HEK293 (cell line): ENCODE measurements at regions not wholly inside any gene's neighbourhood (a gene's known extent, or its start where the extent isn't known, plus 50 kb on each side); places are given as distances from the start of the nearest gene placed in this dataset.
"Not testable (repeated sequence)": the region's sequence is repeated elsewhere in the genome, so short reads cannot be mapped to it uniquely, and the experiment has no call there.

Experiments used
- CTCF ChIA-PET: fragments of 350-600 bp; formaldehyde crosslinking; extraction: SDS; loops from one replicate; lab custom pipeline; 2021; ENCODE audit warnings: antibody characterized with exemption; lab: Yijun Ruan, JAX
- POLR2A ChIA-PET: fragments of 300-600 bp; formaldehyde crosslinking; extraction: SDS; loops from one replicate; lab custom pipeline; 2020; ENCODE audit warnings: antibody characterized with exemption, inconsistent platforms; lab: Yijun Ruan, JAX
- H3K27ac ChIP-seq: fragments of 200-500 bp; sonication (Bioruptor generic); 2 replicates; pipeline ENCODE4 v1.5.1; 2014; ENCODE audit warnings: low read depth, low read length, control low read depth, inconsistent platforms; ENCODE audit errors: extremely low read depth
- H3K36me3 ChIP-seq, 2 experiments: fragments of 200-500 bp in 1 of 2; sonication (Bioruptor generic) in 1 of 2; 1 replicate in 1 of 2; 2 replicates in 1 of 2; pipeline ENCODE4 v1.5.1; 2014 to 2017; ENCODE audit warnings: inconsistent platforms in 2 of 2, low read length in 2 of 2; ENCODE audit not compliant: control insufficient read depth in 2 of 2, insufficient read depth in 1 of 2
- H3K4me1 ChIP-seq: fragments of 200-500 bp; sonication (Bioruptor generic); 2 replicates; pipeline ENCODE4 v1.5.1; 2014; ENCODE audit warnings: mild to moderate bottlenecking, low read length, inconsistent platforms; ENCODE audit not compliant: control insufficient read depth, insufficient read depth
- H3K4me3 ChIP-seq: 2 replicates; pipeline ENCODE4 v1.5.1; 2011; ENCODE audit warnings: low read depth, mild to moderate bottlenecking, control low read depth, low read length, moderate library complexity
- H3K9me3 ChIP-seq: fragments of 200-500 bp; sonication (Bioruptor generic); 2 replicates; pipeline ENCODE4 v1.5.1; 2014; ENCODE audit warnings: low read depth, low read length, inconsistent platforms; ENCODE audit not compliant: control insufficient read depth, insufficient read depth
- GLIS1 ChIP-seq: fragments of 450-650 bp; formaldehyde crosslinking; IDR thresholded peaks from 2 replicates; pipeline ENCODE4 v1.5.1; 2016; ENCODE audit warnings: missing biosample characterization, missing genetic modification characterization
- PRDM1 ChIP-seq: fragments of 450-650 bp; formaldehyde crosslinking; IDR thresholded peaks from 2 replicates; pipeline ENCODE4; 2016; ENCODE audit warnings: missing biosample characterization, missing genetic modification characterization
- RBAK ChIP-seq: fragments of 450-650 bp; formaldehyde crosslinking; IDR thresholded peaks from 2 replicates; pipeline ENCODE4 v1.5.1; 2016; ENCODE audit warnings: missing biosample characterization, missing genetic modification characterization
- SP3 ChIP-seq: fragments of 450-650 bp; formaldehyde crosslinking; IDR thresholded peaks from 2 replicates; pipeline ENCODE4 v1.5.1; 2016; ENCODE audit warnings: missing biosample characterization, missing genetic modification characterization
- YY1 ChIP-seq: fragments of 450-650 bp; formaldehyde crosslinking; IDR thresholded peaks from 2 replicates; pipeline ENCODE4 v1.5.1; 2018; ENCODE audit warnings: missing biosample characterization, missing genetic modification characterization
- ZNF146 ChIP-seq: fragments of 450-650 bp; formaldehyde crosslinking; IDR thresholded peaks from 2 replicates; pipeline ENCODE4 v1.5.1; 2016; ENCODE audit warnings: missing biosample characterization, missing genetic modification characterization
- ZNF174 ChIP-seq: fragments of 450-650 bp; formaldehyde crosslinking; IDR thresholded peaks from 2 replicates; pipeline ENCODE4 v1.5.0; 2017; ENCODE audit warnings: missing biosample characterization, mild to moderate bottlenecking, missing genetic modification characterization
- ZNF175 ChIP-seq: fragments of 450-650 bp; formaldehyde crosslinking; IDR thresholded peaks from 2 replicates; pipeline ENCODE4 v1.5.1; 2016; ENCODE audit warnings: missing biosample characterization, missing genetic modification characterization
- ZNF19 ChIP-seq: fragments of 450-650 bp; formaldehyde crosslinking; IDR thresholded peaks from 2 replicates; pipeline ENCODE4; 2016; ENCODE audit warnings: missing biosample characterization, missing genetic modification characterization, low read depth
- ZNF223 ChIP-seq: fragments of 450-650 bp; formaldehyde crosslinking; IDR thresholded peaks from 2 replicates; pipeline ENCODE4 v1.5.1; 2016; ENCODE audit warnings: missing biosample characterization, missing genetic modification characterization
- ZNF24 ChIP-seq: fragments of 450-650 bp; formaldehyde crosslinking; IDR thresholded peaks from 2 replicates; pipeline ENCODE4 v1.5.1; 2016; ENCODE audit warnings: missing biosample characterization, missing genetic modification characterization
- ZNF350 ChIP-seq: fragments of 450-650 bp; formaldehyde crosslinking; IDR thresholded peaks from 2 replicates; pipeline ENCODE4 v1.5.0; 2017; ENCODE audit warnings: missing biosample characterization, mild to moderate bottlenecking, missing genetic modification characterization
- ZNF404 ChIP-seq: fragments of 450-650 bp; formaldehyde crosslinking; IDR thresholded peaks from 2 replicates; pipeline ENCODE4 v1.5.1; 2017; ENCODE audit warnings: missing biosample characterization, missing genetic modification characterization
- ZNF514 ChIP-seq: fragments of 450-650 bp; formaldehyde crosslinking; IDR thresholded peaks from 2 replicates; pipeline ENCODE4 v1.5.1; 2016; ENCODE audit warnings: missing biosample characterization, missing genetic modification characterization
- ZNF529 ChIP-seq: fragments of 450-650 bp; formaldehyde crosslinking; IDR thresholded peaks from 2 replicates; pipeline ENCODE4 v1.5.1; 2017; ENCODE audit warnings: missing genetic modification characterization, missing biosample characterization; ENCODE audit not compliant: insufficient replicate concordance
- ZNF596 ChIP-seq: fragments of 450-650 bp; IDR thresholded peaks from 2 replicates; pipeline ENCODE4 v1.5.0; 2018; ENCODE audit warnings: missing biosample characterization, mild to moderate bottlenecking, missing genetic modification characterization, moderate library complexity
- ZNF664 ChIP-seq: fragments of 450-650 bp; formaldehyde crosslinking; IDR thresholded peaks from 2 replicates; pipeline ENCODE4 v1.5.1; 2016; ENCODE audit warnings: missing biosample characterization, missing genetic modification characterization
- ZNF843 ChIP-seq: fragments of 450-650 bp; formaldehyde crosslinking; IDR thresholded peaks from 2 replicates; pipeline ENCODE4 v1.5.1; 2016; ENCODE audit warnings: missing biosample characterization, missing genetic modification characterization
- TF ChIP-seq, protein P1 (sequence below): fragments of 450-650 bp; formaldehyde crosslinking; IDR thresholded peaks from 2 replicates; pipeline ENCODE4 v1.5.1; 2016; ENCODE audit warnings: missing biosample characterization, missing genetic modification characterization
- TF ChIP-seq, protein P2 (sequence below): fragments of 450-650 bp; formaldehyde crosslinking; IDR thresholded peaks from 2 replicates; pipeline ENCODE4 v1.5.1; 2016; ENCODE audit warnings: missing biosample characterization, missing genetic modification characterization
- TF ChIP-seq, protein P3 (sequence below): fragments of 450-650 bp; formaldehyde crosslinking; IDR thresholded peaks from 2 replicates; pipeline ENCODE4 v1.5.1; 2016; ENCODE audit warnings: missing biosample characterization, missing genetic modification characterization
- TF ChIP-seq, protein P4 (sequence below): fragments of 450-650 bp; formaldehyde crosslinking; IDR thresholded peaks from 2 replicates; pipeline ENCODE4 v1.5.1; 2016; ENCODE audit warnings: missing biosample characterization, missing genetic modification characterization
- TF ChIP-seq, protein P5 (sequence below): sonication (generic); formaldehyde crosslinking; IDR thresholded peaks from 2 replicates; pipeline ENCODE4 v1.8.1; 2022; ENCODE audit warnings: mild to moderate bottlenecking, moderate library complexity, missing genetic modification reagents
- TF ChIP-seq, protein P6 (sequence below): fragments of 450-650 bp; IDR thresholded peaks from 2 replicates; pipeline ENCODE4 v1.5.1; 2018; ENCODE audit warnings: missing biosample characterization, missing genetic modification characterization

DNA sequence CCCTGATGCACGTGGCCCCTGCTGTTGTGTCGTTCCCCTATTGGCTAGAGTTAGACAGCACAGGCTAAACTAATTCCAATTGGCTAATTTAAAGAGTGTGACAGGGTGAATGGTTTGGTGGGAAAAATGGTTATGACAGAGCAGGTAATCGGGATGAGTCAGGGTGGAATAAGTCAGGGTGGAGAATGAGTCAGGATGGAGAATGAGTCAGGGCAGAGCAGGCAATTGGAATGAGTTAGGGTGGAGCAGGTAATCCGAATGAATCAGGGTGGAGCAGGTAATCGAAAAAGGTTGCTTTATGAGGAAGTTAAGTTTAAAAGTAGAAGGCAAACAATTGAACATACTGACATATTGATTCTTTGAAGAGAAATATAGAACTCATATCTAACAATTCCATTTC is 89.0 kb upstream of the HGF start:
- H3K36me3 ChIP-seq, POLR2A ChIA-PET, H3K9me3 ChIP-seq, H3K27ac ChIP-seq, CTCF ChIA-PET, H3K4me3 ChIP-seq, H3K4me1 ChIP-seq: not testable (repeated sequence)
- TF ChIP-seq, protein P1, sequence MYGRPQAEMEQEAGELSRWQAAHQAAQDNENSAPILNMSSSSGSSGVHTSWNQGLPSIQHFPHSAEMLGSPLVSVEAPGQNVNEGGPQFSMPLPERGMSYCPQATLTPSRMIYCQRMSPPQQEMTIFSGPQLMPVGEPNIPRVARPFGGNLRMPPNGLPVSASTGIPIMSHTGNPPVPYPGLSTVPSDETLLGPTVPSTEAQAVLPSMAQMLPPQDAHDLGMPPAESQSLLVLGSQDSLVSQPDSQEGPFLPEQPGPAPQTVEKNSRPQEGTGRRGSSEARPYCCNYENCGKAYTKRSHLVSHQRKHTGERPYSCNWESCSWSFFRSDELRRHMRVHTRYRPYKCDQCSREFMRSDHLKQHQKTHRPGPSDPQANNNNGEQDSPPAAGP (tag by site-specific recombination): 0 out of 2 replicates have a peak, but pooled peaks have one; percentile 25
- peak; percentile 93 for TF ChIP-seq ZNF223
- 0 out of 2 replicates have a peak, but pooled peaks have one; percentile 14 for TF ChIP-seq RBAK (tag by site-specific recombination)
- 0 out of 2 replicates have a peak, but pooled peaks have one; percentile 32 for TF ChIP-seq SP3 (tag by site-specific recombination)

DNA sequence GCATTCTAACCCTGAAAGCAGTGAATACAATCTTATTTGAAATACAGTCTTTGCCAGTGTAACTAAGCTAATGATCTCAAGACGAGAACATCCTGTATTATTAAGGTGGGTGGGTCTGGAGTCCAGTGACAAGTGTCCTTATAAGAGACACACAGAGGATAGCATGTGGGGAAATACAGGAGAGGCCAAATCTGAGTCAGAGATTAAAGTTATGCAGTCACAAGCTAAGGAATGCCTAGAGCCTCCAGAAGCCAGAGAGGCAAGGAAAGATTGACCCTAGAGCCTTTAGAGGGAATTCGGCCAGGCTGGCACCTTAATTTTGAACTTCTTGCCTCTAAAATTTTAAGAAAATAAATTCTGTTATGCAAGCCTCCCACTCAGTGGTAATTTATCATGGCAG is 87.5 kb upstream of the HGF start:
- no peak overlapping the region for H3K27ac ChIP-seq
- no peaks in the 10 kb centered on the region for H3K36me3 ChIP-seq
- H3K4me3 ChIP-seq: no peak overlapping the region
- no peaks in the 10 kb centered on the region for H3K9me3 ChIP-seq
- TF ChIP-seq, protein P2, sequence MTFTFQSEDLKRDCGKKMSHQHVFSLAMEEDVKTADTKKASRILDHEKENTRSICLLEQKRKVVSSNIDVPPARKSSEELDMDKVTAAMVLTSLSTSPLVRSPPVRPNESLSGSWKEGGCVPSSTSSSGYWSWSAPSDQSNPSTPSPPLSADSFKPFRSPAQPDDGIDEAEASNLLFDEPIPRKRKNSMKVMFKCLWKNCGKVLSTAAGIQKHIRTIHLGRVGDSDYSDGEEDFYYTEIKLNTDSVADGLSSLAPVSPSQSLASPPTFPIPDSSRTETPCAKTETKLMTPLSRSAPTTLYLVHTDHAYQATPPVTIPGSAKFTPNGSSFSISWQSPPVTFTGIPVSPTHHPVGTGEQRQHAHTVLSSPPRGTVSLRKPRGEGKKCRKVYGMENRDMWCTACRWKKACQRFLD (tag by site-specific recombination): no peak
- no peak for TF ChIP-seq PRDM1 (tag by site-specific recombination)
- TF ChIP-seq, protein P3, sequence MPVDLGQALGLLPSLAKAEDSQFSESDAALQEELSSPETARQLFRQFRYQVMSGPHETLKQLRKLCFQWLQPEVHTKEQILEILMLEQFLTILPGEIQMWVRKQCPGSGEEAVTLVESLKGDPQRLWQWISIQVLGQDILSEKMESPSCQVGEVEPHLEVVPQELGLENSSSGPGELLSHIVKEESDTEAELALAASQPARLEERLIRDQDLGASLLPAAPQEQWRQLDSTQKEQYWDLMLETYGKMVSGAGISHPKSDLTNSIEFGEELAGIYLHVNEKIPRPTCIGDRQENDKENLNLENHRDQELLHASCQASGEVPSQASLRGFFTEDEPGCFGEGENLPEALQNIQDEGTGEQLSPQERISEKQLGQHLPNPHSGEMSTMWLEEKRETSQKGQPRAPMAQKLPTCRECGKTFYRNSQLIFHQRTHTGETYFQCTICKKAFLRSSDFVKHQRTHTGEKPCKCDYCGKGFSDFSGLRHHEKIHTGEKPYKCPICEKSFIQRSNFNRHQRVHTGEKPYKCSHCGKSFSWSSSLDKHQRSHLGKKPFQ (tag by site-specific recombination): no peak
- TF ChIP-seq ZNF174 (tag by site-specific recombination): no peak
- TF ChIP-seq ZNF19 (tag by site-specific recombination): no peak
- no peak for TF ChIP-seq GLIS1 (tag by site-specific recombination)
- TF ChIP-seq, protein P4, sequence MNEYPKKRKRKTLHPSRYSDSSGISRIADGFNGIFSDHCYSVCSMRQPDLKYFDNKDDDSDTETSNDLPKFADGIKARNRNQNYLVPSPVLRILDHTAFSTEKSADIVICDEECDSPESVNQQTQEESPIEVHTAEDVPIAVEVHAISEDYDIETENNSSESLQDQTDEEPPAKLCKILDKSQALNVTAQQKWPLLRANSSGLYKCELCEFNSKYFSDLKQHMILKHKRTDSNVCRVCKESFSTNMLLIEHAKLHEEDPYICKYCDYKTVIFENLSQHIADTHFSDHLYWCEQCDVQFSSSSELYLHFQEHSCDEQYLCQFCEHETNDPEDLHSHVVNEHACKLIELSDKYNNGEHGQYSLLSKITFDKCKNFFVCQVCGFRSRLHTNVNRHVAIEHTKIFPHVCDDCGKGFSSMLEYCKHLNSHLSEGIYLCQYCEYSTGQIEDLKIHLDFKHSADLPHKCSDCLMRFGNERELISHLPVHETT: no peak
- no peak for TF ChIP-seq ZNF404 (tag by site-specific recombination)
- TF ChIP-seq ZNF146 (tag by site-specific recombination): no peak
- no peak for TF ChIP-seq ZNF596
- TF ChIP-seq, protein P5, sequence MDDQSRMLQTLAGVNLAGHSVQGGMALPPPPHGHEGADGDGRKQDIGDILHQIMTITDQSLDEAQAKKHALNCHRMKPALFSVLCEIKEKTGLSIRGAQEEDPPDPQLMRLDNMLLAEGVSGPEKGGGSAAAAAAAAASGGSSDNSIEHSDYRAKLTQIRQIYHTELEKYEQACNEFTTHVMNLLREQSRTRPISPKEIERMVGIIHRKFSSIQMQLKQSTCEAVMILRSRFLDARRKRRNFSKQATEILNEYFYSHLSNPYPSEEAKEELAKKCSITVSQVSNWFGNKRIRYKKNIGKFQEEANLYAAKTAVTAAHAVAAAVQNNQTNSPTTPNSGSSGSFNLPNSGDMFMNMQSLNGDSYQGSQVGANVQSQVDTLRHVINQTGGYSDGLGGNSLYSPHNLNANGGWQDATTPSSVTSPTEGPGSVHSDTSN (CRISPR knock-in tag): no peak
- no peak for TF ChIP-seq ZNF664 (tag by site-specific recombination)
- TF ChIP-seq ZNF514: no peak
- TF ChIP-seq ZNF843 (tag by site-specific recombination): no peak
- no peak for TF ChIP-seq ZNF175
- no peak for TF ChIP-seq ZNF529
- TF ChIP-seq YY1 (tag by site-specific recombination): no peak
- TF ChIP-seq, protein P6, sequence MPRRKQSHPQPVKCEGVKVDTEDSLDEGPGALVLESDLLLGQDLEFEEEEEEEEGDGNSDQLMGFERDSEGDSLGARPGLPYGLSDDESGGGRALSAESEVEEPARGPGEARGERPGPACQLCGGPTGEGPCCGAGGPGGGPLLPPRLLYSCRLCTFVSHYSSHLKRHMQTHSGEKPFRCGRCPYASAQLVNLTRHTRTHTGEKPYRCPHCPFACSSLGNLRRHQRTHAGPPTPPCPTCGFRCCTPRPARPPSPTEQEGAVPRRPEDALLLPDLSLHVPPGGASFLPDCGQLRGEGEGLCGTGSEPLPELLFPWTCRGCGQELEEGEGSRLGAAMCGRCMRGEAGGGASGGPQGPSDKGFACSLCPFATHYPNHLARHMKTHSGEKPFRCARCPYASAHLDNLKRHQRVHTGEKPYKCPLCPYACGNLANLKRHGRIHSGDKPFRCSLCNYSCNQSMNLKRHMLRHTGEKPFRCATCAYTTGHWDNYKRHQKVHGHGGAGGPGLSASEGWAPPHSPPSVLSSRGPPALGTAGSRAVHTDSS (tag by site-specific recombination): no peak
- no peak for TF ChIP-seq ZNF350 (tag by site-specific recombination)
- TF ChIP-seq ZNF24: no peak
- no peaks in the 10 kb centered on the region for H3K4me1 ChIP-seq
- ChIA-PET CTCF (interaction anchor here (0.6 kb wide), 1 partner anchor 21 kb away, joined by 4 read pairs; no protein-coding TSS in a partner anchor), POLR2A (no interaction called here)
